ENCODE measurements at regions not wholly inside any gene's neighbourhood (a gene's known extent, or its start where the extent isn't known, plus 50 kb on each side); places are given as distances from the start of the nearest gene placed in this dataset.
"Not testable (repeated sequence)": the region's sequence is repeated elsewhere in the genome, so short reads cannot be mapped to it uniquely, and the experiment has no call there.

DNA sequence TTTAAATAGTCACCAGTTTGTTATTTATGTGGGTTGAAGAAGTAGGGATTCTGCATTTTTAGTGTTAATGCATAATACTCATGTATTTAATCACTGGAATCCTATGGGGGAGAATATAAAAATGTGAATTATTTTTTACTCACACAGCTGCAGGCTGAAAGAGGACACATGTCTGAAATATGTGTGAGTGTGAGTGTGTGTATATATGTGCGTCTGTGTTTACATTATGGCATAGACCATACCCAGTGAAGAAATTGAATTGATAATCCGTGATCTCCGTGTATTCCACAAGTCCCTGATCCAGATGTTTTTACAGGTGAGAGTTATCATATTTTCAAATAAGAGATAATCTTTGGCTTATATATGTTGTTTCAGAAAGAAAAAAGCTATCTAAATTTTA lies 225.3 kb downstream of the ICOS start:
- H3K27ac Mint-ChIP-seq (ENCODE audit: unreplicated experiment) = no peak overlapping the region
- no peaks in the 10 kb centered on the region for H3K9me3 Mint-ChIP-seq (ENCODE audit: unreplicated experiment)
- H3K27me3 Mint-ChIP-seq (ENCODE audit: unreplicated experiment) = peaks cover 2% of the 10 kb centered on the region
- H3K36me3 Mint-ChIP-seq (ENCODE audit: low read depth, unreplicated experiment) = no peaks in the 10 kb centered on the region
- no peaks in the 10 kb centered on the region for H3K4me1 Mint-ChIP-seq (ENCODE audit: unreplicated experiment)
- H3K4me3 Mint-ChIP-seq (ENCODE audit: unreplicated experiment) = no peak overlapping the region
- TF ChIP-seq, protein P1, sequence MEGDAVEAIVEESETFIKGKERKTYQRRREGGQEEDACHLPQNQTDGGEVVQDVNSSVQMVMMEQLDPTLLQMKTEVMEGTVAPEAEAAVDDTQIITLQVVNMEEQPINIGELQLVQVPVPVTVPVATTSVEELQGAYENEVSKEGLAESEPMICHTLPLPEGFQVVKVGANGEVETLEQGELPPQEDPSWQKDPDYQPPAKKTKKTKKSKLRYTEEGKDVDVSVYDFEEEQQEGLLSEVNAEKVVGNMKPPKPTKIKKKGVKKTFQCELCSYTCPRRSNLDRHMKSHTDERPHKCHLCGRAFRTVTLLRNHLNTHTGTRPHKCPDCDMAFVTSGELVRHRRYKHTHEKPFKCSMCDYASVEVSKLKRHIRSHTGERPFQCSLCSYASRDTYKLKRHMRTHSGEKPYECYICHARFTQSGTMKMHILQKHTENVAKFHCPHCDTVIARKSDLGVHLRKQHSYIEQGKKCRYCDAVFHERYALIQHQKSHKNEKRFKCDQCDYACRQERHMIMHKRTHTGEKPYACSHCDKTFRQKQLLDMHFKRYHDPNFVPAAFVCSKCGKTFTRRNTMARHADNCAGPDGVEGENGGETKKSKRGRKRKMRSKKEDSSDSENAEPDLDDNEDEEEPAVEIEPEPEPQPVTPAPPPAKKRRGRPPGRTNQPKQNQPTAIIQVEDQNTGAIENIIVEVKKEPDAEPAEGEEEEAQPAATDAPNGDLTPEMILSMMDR (IDR thresholded peaks at IDR 0.05; ENCODE audit: unreplicated experiment) = no peak
- no peak for DNase-seq (ENCODE audit: low spot score)

DNA sequence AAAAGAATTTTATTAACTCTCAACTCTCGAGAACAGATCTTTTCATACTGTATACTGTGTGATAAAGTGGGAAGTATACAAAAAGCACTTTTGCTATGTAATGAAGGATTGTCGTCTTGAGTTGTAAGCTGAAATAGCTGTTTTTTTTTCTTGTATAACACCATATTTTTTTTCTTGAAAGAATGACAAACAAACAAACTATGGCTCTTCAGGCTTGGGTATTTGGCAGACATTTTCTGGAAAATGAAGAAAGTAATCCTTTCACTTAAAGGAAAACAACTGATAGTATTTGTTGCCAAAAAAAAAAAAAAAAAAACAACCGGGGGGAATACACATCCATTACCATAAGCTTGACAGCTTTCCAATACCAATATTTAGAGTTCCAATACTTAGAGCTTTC lies 230.4 kb downstream of the ICOS start:
- H3K4me1 Mint-ChIP-seq (ENCODE audit: unreplicated experiment) = no peaks in the 10 kb centered on the region
- H3K4me3 Mint-ChIP-seq (ENCODE audit: unreplicated experiment) = no peak overlapping the region
- H3K27ac Mint-ChIP-seq (ENCODE audit: unreplicated experiment) = no peak overlapping the region
- no peak for DNase-seq (ENCODE audit: low spot score)
- TF ChIP-seq, protein P1 (IDR thresholded peaks at IDR 0.05; ENCODE audit: unreplicated experiment) = no peak
- no peaks in the 10 kb centered on the region for H3K9me3 Mint-ChIP-seq (ENCODE audit: unreplicated experiment)
- peaks cover 2% of the 10 kb centered on the region for H3K27me3 Mint-ChIP-seq (ENCODE audit: unreplicated experiment)
- no peaks in the 10 kb centered on the region for H3K36me3 Mint-ChIP-seq (ENCODE audit: low read depth, unreplicated experiment)

DNA sequence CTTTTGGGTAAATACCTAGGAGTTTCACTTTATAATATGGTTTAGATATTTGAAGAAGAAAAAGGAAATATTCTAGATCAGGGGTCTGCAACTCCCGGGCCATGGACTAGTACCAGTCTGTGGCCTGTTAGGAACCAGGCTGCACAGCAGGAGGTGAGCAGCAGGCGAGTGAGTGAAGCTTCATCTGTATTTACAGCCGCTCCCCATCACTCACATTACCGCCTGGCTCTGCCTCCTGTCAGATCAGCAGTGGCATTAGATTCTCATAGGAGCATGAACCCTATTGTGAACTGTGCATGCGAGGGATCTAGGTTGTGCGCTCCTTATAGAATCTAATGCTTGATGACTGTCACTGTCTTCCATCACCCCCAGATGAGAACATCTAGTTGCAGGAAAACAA lies 231.1 kb downstream of the ICOS start:
- DNase-seq (ENCODE audit: low spot score); H3K4me1 Mint-ChIP-seq (ENCODE audit: unreplicated experiment); H3K27me3 Mint-ChIP-seq (ENCODE audit: unreplicated experiment); H3K27ac Mint-ChIP-seq (ENCODE audit: unreplicated experiment); H3K36me3 Mint-ChIP-seq (ENCODE audit: low read depth, unreplicated experiment); H3K4me3 Mint-ChIP-seq (ENCODE audit: unreplicated experiment); H3K9me3 Mint-ChIP-seq (ENCODE audit: unreplicated experiment): not testable (repeated sequence)

DNA sequence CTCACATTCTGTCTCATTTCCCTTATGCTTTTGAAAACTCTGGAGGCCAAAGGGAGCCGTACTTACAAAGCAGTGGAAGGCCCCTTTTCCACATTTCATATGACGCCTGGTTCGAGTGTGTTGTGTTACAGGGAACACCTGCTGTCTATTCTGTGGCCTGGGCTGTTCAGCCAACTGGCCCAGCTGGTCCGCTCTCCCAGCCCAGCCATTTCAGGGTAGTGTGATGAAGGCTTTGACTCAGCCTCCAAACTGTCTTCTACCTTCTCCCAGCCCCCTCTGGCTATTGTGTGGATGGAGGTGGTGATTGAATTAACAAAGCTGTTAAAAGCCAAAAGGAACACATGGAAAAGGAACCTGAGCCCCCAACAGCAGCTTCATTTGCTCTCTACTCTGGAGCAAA lies 233.8 kb downstream of the ICOS start:
- no peak overlapping the region for H3K4me3 Mint-ChIP-seq (ENCODE audit: unreplicated experiment)
- no peaks in the 10 kb centered on the region for H3K36me3 Mint-ChIP-seq (ENCODE audit: low read depth, unreplicated experiment)
- no peak overlapping the region for H3K27ac Mint-ChIP-seq (ENCODE audit: unreplicated experiment)
- H3K27me3 Mint-ChIP-seq (ENCODE audit: unreplicated experiment) = no peaks in the 10 kb centered on the region
- H3K4me1 Mint-ChIP-seq (ENCODE audit: unreplicated experiment) = no peaks in the 10 kb centered on the region
- TF ChIP-seq, protein P1 (IDR thresholded peaks at IDR 0.05; ENCODE audit: unreplicated experiment) = no peak
- no peak for DNase-seq (ENCODE audit: low spot score)
- no peaks in the 10 kb centered on the region for H3K9me3 Mint-ChIP-seq (ENCODE audit: unreplicated experiment)

DNA sequence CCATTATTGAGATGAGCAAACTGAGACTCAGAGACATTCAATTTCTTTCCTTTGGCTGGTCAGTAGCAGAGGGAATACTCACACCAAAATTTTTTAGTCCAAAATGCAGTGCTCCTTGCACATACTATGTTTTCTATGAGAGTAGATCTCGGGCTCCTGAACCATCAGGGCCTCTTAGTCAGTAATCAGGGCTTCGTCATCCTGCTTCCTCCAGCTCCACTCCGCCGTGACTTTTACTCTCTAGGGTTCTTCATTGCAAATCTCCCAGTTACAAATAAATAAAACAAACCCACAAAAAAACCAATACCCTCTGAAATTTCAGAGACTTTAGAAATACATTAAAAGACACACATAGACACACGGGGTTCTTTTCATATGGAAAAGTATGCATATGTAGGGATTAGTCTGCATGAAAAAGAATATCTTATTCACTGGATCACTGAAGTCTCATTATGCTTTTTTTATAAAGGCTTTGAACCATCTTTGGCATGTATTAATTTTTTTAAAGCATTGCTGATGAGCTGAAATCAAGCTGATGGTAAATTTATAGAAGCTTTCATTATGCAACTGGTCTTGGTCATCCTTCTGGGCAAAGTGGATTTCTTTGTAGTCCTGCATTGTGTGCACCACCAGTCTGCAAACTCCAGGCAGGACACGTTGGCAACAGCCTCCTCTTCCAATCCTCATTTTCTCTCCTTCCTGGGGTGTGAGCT lies 235.0 kb downstream of the ICOS start:
- H3K27me3 Mint-ChIP-seq (ENCODE audit: unreplicated experiment) = no peaks in the 10 kb centered on the region
- H3K4me1 Mint-ChIP-seq (ENCODE audit: unreplicated experiment) = no peaks in the 10 kb centered on the region
- no peak overlapping the region for H3K4me3 Mint-ChIP-seq (ENCODE audit: unreplicated experiment)
- H3K27ac Mint-ChIP-seq (ENCODE audit: unreplicated experiment) = no peak overlapping the region
- H3K9me3 Mint-ChIP-seq (ENCODE audit: unreplicated experiment) = no peaks in the 10 kb centered on the region
- TF ChIP-seq, protein P1 (IDR thresholded peaks at IDR 0.05; ENCODE audit: unreplicated experiment) = no peak
- no peaks in the 10 kb centered on the region for H3K36me3 Mint-ChIP-seq (ENCODE audit: low read depth, unreplicated experiment)
- no peak for DNase-seq (ENCODE audit: low spot score)
